NCI-H69 (cell line): ENCODE measurements at regions not wholly inside any gene's neighbourhood (a gene's known extent, or its start where the extent isn't known, plus 50 kb on each side); places are given as distances from the start of the nearest gene placed in this dataset.
A peak's percentile ranks its signal among the peaks of the same experiment; 100 is the strongest.

Source experiments
- DNase-seq: peaks from one replicate; lab custom pipeline; 2025; lab: John Stamatoyannopoulos, UW

- DNase-seq = no peak
Measured at GRCh38 chr3:144141496-144141895, 169.9 kb downstream of the DIPK2A start.

- no peak for DNase-seq
Measured at GRCh38 chr3:144142151-144142840, 170.7 kb downstream of the DIPK2A start.

GRCh38 chr3:144148356-144148755 lies 176.7 kb downstream of the DIPK2A start:
- DNase-seq = no peak

GRCh38 chr3:144151983-144152382 lies 180.4 kb downstream of the DIPK2A start:
- no peak for DNase-seq

- DNase-seq = no peak
Measured at GRCh38 chr3:144160627-144161026, 189.0 kb downstream of the DIPK2A start.

- peak; percentile 77 for DNase-seq
Measured at GRCh38 chr3:144162042-144162441, 190.4 kb downstream of the DIPK2A start.

- no peak for DNase-seq
Measured at GRCh38 chr3:144164352-144164751, 192.7 kb downstream of the DIPK2A start.

- peak; percentile 77 for DNase-seq
Measured at GRCh38 chr3:144165482-144165881, 193.9 kb downstream of the DIPK2A start.

- no peak for DNase-seq
Measured at GRCh38 chr3:144167634-144168033, 196.0 kb downstream of the DIPK2A start.

GRCh38 chr3:144173491-144173890 lies 201.9 kb downstream of the DIPK2A start:
- no peak for DNase-seq

- no peak for DNase-seq
Measured at GRCh38 chr3:144175644-144176425, 204.2 kb downstream of the DIPK2A start.

GRCh38 chr3:144177649-144178048 lies 206.0 kb downstream of the DIPK2A start:
- no peak for DNase-seq

GRCh38 chr3:144178607-144179006 lies 207.0 kb downstream of the DIPK2A start:
- DNase-seq = no peak

GRCh38 chr3:144181062-144181461 lies 209.4 kb downstream of the DIPK2A start:
- no peak for DNase-seq

- DNase-seq = no peak
Measured at GRCh38 chr3:144182501-144182900, 210.9 kb downstream of the DIPK2A start.

GRCh38 chr3:144185276-144185675 lies 213.7 kb downstream of the DIPK2A start:
- no peak for DNase-seq

- no peak for DNase-seq
Measured at GRCh38 chr3:144187531-144188210, 216.0 kb downstream of the DIPK2A start.

GRCh38 chr3:144189044-144189443 lies 217.4 kb downstream of the DIPK2A start:
- no peak for DNase-seq

- no peak for DNase-seq
Measured at GRCh38 chr3:144197116-144197515, 225.5 kb downstream of the DIPK2A start.

GRCh38 chr3:144197582-144197981 lies 226.0 kb downstream of the DIPK2A start:
- no peak for DNase-seq

- no peak for DNase-seq
Measured at GRCh38 chr3:144200004-144200403, 228.4 kb downstream of the DIPK2A start.

GRCh38 chr3:144200466-144200865 lies 228.8 kb downstream of the DIPK2A start:
- peak; percentile 2 for DNase-seq

- DNase-seq = peak; percentile 92
Measured at GRCh38 chr3:144221761-144222160, 250.1 kb downstream of the DIPK2A start.
